GM10266 (cell line): ENCODE measurements at regions not wholly inside any gene's neighbourhood (a gene's known extent, or its start where the extent isn't known, plus 50 kb on each side); places are given as distances from the start of the nearest gene placed in this dataset.

ENCODE experiments used
- DNase-seq: peaks from one replicate; pipeline ENCODE4 v3.0.0; 2012; ENCODE audit errors: extremely low spot score
- TF ChIP-seq, protein P1 (sequence below): IDR thresholded peaks from 2 replicates; pipeline ENCODE4 v1.5.1; 2012; ENCODE audit warnings: mild to moderate bottlenecking, low read depth; ENCODE audit not compliant: control insufficient read depth, insufficient read depth; ENCODE audit errors: missing control alignments

DNA sequence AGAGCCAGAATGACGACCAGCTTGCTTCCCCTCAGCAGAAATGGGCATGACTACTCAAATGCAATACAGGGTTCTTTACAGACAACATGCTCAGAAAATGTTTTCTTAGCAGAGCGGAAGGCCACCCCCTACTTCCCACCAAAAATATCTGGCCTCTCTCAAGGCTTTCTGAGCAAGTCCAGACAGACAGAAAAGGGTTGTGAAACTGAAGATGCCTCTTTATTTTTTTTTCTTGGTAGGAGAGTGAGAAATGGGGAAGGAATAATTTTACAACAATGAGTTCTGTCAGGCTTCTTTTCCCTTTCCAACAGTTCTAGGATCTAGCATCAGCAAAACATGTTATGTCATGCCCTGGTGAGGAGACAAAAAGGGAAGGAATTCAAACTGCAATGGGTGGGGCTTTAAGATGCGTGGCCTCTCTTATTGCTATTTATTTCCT is 172.0 kb upstream of the CAMK1G start:
- DNase-seq, result no peak
- TF ChIP-seq, protein P1, sequence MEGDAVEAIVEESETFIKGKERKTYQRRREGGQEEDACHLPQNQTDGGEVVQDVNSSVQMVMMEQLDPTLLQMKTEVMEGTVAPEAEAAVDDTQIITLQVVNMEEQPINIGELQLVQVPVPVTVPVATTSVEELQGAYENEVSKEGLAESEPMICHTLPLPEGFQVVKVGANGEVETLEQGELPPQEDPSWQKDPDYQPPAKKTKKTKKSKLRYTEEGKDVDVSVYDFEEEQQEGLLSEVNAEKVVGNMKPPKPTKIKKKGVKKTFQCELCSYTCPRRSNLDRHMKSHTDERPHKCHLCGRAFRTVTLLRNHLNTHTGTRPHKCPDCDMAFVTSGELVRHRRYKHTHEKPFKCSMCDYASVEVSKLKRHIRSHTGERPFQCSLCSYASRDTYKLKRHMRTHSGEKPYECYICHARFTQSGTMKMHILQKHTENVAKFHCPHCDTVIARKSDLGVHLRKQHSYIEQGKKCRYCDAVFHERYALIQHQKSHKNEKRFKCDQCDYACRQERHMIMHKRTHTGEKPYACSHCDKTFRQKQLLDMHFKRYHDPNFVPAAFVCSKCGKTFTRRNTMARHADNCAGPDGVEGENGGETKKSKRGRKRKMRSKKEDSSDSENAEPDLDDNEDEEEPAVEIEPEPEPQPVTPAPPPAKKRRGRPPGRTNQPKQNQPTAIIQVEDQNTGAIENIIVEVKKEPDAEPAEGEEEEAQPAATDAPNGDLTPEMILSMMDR, result no peak

DNA sequence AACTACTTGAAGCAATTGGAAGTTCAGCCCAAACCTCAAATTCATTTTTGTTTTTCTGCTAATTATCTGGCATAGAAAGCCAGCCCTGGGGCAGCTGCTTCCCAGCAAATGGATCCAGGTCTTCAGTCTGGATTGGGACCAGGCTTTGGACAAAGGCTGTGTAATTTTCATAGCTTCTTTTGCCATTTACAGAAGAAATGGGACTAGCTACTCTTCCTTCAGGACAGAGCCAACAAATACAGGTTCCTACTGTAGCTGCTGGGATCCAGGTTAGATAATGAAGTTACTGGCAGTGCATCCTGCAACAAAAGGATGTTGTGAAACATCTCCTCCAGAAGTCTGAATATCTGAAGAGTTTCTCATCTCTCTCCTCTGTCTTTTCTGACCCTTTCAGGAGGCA is 171.5 kb upstream of the CAMK1G start:
- no peak for DNase-seq
- TF ChIP-seq, protein P1, result no peak

DNA sequence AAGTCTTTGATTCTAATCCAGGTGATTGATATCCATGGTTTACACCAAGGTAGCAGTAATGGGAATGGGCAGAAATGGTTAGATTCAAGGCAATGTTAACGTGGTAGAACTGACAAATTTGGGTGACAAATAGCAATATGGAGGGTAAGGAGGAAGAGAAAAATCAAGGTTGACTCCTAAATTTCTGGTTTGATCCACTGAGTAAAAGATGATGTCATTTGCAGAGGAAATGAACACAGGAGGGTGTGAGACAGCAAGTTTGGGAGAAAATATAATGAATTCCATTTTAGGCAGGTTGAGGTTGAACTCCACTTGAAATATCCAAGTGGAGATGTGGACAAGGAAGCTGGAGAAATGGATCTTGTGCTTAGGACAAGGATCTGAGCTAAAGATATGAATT is 170.9 kb upstream of the CAMK1G start:
- DNase-seq, result no peak
- TF ChIP-seq, protein P1, result no peak

DNA sequence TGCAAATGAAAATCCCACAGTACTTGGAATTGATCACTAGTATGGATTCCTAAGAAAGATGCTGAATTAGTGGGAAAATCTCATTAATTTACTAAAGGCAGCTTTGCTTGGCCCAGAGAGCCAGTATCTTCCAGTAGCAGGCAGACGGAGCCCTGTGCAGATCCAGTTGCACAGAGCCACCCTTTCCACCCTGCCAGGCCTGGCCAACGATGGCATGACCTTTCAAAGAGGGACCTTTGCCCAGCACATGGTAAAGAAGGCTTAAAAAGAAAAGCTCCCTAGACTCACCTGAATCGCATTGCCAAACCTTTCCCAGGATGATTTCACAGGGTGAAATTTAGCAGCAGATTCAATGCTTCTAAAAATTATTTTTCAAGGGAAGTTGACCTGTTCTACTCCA is 170.5 kb upstream of the CAMK1G start:
- TF ChIP-seq, protein P1, result no peak
- no peak for DNase-seq

DNA sequence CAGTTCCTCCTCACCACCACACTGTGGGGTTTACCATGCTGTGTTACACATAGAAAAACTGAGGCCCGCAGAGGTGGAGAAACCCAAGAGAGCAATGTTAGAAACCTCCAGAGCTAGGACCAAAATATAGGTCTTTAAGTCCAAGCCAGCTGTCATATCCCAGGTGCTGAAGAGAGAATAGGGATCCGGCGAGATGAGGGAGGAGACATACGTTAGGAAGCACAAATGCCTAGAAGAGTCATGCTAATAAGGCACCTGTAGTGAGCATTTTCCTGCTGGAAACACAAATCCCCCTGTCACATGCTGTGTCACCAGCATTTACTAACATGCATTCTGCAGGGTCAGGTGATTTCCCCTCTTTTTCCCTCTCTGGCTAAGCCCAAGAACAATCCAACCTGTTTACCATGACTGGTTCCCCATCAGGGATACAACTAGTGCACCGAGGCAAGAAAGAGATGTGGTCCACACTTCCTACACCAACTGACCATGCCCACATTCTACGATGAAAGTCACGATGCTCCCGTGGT is 168.6 kb upstream of the CAMK1G start:
- TF ChIP-seq, protein P1, result no peak
- no peak for DNase-seq

DNA sequence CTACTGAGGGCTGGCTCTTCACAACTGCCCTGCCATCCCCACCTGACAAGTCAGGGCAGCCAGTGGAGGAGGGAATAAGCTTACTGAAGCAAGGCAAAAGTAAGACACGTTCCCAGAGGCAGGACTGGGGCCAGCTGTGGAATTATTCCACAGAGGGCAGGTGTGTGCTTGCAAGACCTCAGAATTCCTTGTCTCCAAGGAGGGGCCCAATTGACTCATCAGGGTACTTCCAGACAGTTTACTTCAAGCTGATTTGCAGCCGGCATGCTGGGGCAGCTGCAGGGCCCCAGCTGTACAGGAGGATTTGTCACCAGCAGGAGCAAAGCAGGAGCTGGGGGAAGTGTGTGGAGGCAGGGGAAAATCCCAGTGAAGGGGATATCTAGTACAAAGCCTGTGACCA is 167.5 kb upstream of the CAMK1G start:
- DNase-seq, result no peak
- TF ChIP-seq, protein P1, result no peak

DNA sequence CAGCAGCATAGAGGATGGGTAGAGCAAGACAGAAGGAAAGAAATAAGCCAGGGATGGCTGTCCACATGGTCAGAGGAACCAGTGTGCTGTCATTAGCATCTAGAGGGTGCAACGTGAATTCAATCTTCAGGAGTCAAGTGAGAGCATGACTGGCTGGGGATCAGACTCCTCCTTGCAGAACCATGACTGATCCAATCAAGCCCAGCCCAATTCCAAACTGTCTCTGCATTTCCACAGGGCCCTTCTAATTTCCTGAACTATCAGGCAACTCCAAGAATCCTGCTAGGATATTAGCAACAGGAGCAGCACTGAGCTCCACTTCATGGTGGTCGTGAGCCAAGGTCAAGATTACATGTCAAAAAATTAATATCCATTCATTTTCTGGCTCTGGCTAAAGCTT is 166.8 kb upstream of the CAMK1G start:
- TF ChIP-seq, protein P1, result no peak
- no peak for DNase-seq

DNA sequence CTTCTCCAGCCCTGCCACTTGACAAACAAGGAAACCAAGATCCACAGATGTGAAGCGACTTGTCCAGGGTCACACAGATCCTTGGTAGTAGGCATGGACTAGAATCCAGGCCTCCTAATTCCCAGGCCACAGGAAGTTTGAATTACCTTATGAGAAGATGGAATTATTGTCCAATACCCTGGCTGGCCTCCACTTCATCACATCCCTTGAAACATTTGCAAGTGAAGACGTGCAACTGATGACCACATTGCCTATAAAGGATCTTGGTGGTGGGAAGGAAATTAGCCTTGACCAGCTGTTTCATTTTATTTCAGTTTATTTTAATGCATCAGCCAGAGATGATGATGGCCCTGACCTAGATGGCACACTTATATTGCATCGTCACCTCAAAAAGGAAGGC is 165.8 kb upstream of the CAMK1G start:
- DNase-seq, result no peak
- TF ChIP-seq, protein P1, result no peak
